Endothelial cell (in vitro differentiated cells): ENCODE measurements at regions not wholly inside any gene's neighbourhood (a gene's known extent, or its start where the extent isn't known, plus 50 kb on each side); places are given as distances from the start of the nearest gene placed in this dataset.

Experiments used
- DNase-seq: peaks from one replicate; pipeline ENCODE4 v3.0.0; 2021; ENCODE audit warnings: low spot score
- H3K27ac Mint-ChIP-seq: one replicate; pipeline ENCODE4 v1.8.0; 2021; ENCODE audit warnings: mixed read lengths, inconsistent platforms; ENCODE audit not compliant: unreplicated experiment
- H3K27me3 Mint-ChIP-seq: one replicate; pipeline ENCODE4 v1.8.0; 2021; ENCODE audit warnings: mild to moderate bottlenecking, moderate library complexity, mixed read lengths, inconsistent platforms; ENCODE audit not compliant: unreplicated experiment
- H3K36me3 Mint-ChIP-seq: one replicate; pipeline ENCODE4 v1.8.0; 2021; ENCODE audit warnings: mild to moderate bottlenecking, low read depth, mixed read lengths, inconsistent platforms; ENCODE audit not compliant: unreplicated experiment
- H3K4me1 Mint-ChIP-seq: one replicate; pipeline ENCODE4 v1.8.0; 2021; ENCODE audit warnings: mild to moderate bottlenecking, mixed read lengths, inconsistent platforms; ENCODE audit not compliant: unreplicated experiment
- H3K4me3 Mint-ChIP-seq: one replicate; pipeline ENCODE4 v1.8.0; 2021; ENCODE audit warnings: mild to moderate bottlenecking, mixed read lengths, inconsistent platforms; ENCODE audit not compliant: unreplicated experiment
- H3K9me3 Mint-ChIP-seq: one replicate; pipeline ENCODE4 v1.8.0; 2021; ENCODE audit warnings: mixed read lengths, inconsistent platforms; ENCODE audit not compliant: unreplicated experiment
- CTCF ChIP-seq: fragments of 200-600 bp; sonication (generic); IDR thresholded peaks from one replicate; pipeline ENCODE4 v1.5.0; 2021; ENCODE audit warnings: antibody characterized with exemption; ENCODE audit not compliant: unreplicated experiment

GRCh38 chr1:71224741-71225377 is 144.0 kb upstream of the ZRANB2 start:
- H3K4me3 Mint-ChIP-seq: no peak overlapping the region
- no peaks in the 10 kb centered on the region for H3K9me3 Mint-ChIP-seq
- peaks cover 8% of the 10 kb centered on the region for H3K4me1 Mint-ChIP-seq
- no peak overlapping the region for H3K27ac Mint-ChIP-seq
- no peak for TF ChIP-seq CTCF
- H3K27me3 Mint-ChIP-seq: peaks cover 1% of the 10 kb centered on the region
- DNase-seq: no peak
- H3K36me3 Mint-ChIP-seq: no peaks in the 10 kb centered on the region

DNA sequence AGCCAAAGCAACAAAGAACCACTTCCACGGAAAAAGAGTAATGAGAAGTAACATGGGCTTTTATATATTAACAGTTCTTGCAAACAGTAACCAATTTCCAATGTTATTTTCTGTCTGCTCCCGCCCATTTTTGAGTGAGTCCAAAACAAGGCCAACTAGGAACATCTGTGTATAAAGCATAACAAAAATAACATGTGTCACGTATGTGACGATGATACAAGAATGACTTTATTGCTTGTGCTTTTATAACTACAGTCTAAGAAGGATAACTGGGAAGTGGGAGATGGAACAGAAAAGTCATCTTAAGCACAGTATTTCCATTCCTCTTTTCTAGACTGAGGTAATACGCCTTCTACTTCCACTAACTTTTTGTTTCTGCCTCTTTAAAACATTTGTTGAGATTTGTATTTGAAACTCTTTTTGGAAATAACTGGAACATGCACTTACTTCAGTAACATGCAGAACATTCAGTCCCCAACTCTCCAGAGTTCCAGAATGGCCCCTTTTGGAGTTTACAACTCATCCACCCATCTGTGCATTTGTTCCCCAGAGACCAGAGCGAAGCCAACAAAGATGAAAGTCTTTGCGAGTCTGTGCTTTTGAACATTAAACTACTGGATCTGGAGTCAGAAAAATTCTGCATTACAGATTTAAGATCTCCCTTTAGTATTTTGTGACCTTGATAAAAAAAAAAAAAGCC is 143.0 kb upstream of the ZRANB2 start:
- Mint-ChIP-seq H3K4me3 (no peak overlapping the region), H3K9me3 (no peaks in the 10 kb centered on the region), H3K4me1 (peaks cover 3% of the 10 kb centered on the region), H3K36me3 (no peaks in the 10 kb centered on the region), H3K27ac (peak overlapping the region; percentile 37), H3K27me3 (peaks cover 1% of the 10 kb centered on the region)
- no peak for TF ChIP-seq CTCF
- no peak for DNase-seq

DNA sequence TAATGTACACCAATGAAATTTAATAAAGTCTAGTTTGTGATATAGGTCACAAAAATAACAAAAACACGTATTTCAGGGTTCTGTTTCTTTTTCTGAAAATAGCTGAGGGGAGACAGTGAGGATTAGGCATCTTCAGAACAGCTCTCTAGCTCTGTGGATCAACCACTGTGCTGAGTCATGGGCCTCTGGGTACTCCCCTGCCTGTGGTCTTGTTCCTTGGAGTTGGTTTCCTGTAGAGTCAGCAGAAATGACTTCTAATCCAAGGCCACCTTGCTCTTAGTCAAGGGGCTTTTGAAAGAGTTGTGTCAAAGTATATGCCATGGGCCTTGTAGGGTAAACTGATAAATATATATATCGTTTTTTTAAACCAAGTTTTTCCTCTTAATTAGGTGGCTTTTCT is 141.8 kb upstream of the ZRANB2 start:
- no peaks in the 10 kb centered on the region for H3K9me3 Mint-ChIP-seq
- H3K27me3 Mint-ChIP-seq: peaks cover 1% of the 10 kb centered on the region
- H3K27ac Mint-ChIP-seq: no peak overlapping the region
- no peak for TF ChIP-seq CTCF
- no peak for DNase-seq
- no peaks in the 10 kb centered on the region for H3K36me3 Mint-ChIP-seq
- no peak overlapping the region for H3K4me3 Mint-ChIP-seq
- peaks cover 3% of the 10 kb centered on the region for H3K4me1 Mint-ChIP-seq

DNA sequence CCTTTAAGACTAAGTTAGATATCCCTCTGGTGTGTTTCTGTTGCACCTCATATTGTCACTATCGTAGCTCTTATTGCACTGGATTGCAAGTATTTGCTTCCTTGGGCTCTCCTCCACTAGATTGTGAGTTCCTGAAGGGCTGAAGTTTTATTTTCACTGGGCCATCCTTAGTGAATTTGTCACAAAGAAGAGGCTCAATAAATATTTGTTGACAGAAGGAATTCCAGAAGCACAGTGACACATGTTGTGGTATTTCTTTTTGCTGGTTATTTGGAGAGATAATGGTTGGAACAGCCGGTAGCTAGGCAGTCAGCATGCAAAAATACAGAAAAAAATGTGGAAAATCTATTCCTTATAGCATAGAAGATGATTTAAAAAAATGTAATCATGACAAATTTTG is 129.9 kb upstream of the ZRANB2 start:
- no peak for DNase-seq
- no peaks in the 10 kb centered on the region for H3K9me3 Mint-ChIP-seq
- H3K27ac Mint-ChIP-seq: no peak overlapping the region
- H3K27me3 Mint-ChIP-seq: no peaks in the 10 kb centered on the region
- H3K4me3 Mint-ChIP-seq: no peak overlapping the region
- TF ChIP-seq CTCF: no peak
- no peaks in the 10 kb centered on the region for H3K36me3 Mint-ChIP-seq
- no peaks in the 10 kb centered on the region for H3K4me1 Mint-ChIP-seq

- Mint-ChIP-seq H3K4me1 (no peaks in the 10 kb centered on the region), H3K27ac (no peak overlapping the region), H3K9me3 (no peaks in the 10 kb centered on the region), H3K27me3 (no peaks in the 10 kb centered on the region), H3K36me3 (no peaks in the 10 kb centered on the region), H3K4me3 (no peak overlapping the region)
- TF ChIP-seq CTCF: no peak
- DNase-seq: no peak
These were observed 122.4 kb upstream of the ZRANB2 start for GRCh38 chr1:71203241-71203640.
